Suprapubic skin (tissue), 4 donors: ENCODE measurements at regions not wholly inside any gene's neighbourhood (a gene's known extent, or its start where the extent isn't known, plus 50 kb on each side); places are given as distances from the start of the nearest gene placed in this dataset.

ENCODE experiments used
- DNase-seq, 2 donors: peaks; one replicate each; pipeline ENCODE4 v3.0.0-alpha.2; 2019; ENCODE audit warnings: low spot score in 2 of 2
- H3K27ac ChIP-seq: fragments of 200-600 bp; sonication (generic); one replicate; pipeline ENCODE4 v1.5.1; 2019
- H3K27me3 ChIP-seq: fragments of 200-600 bp; sonication (generic); one replicate; pipeline ENCODE4 v1.5.1; 2019
- H3K36me3 ChIP-seq: fragments of 200-600 bp; sonication (generic); one replicate; pipeline ENCODE4 v1.5.1; 2019
- H3K4me1 ChIP-seq: fragments of 200-600 bp; sonication (generic); one replicate; pipeline ENCODE4 v1.5.1; 2019
- H3K4me3 ChIP-seq: fragments of 200-600 bp; sonication (generic); one replicate; pipeline ENCODE4 v1.5.1; 2019; ENCODE audit warnings: mild to moderate bottlenecking
- H3K9me3 ChIP-seq: fragments of 200-600 bp; sonication (generic); one replicate; pipeline ENCODE4 v1.5.1; 2019
- EP300 ChIP-seq: sonication (generic); formaldehyde crosslinking; IDR thresholded peaks from one replicate; pipeline ENCODE4 v1.6.1; 2017; ENCODE audit warnings: antibody characterized with exemption
- POLR2A ChIP-seq, 2 donors: fragments of 450-650 bp; IDR thresholded peaks; one replicate each; pipeline ENCODE4 v1.6.1; 2017; ENCODE audit warnings: antibody characterized with exemption in 2 of 2, mild to moderate bottlenecking in 2 of 2, moderate library complexity in 2 of 2
- POLR2AphosphoS5 ChIP-seq, 3 donors: sonication (generic); formaldehyde crosslinking; IDR thresholded peaks; one replicate each; pipeline ENCODE4 v1.6.1; 2017; ENCODE audit warnings: antibody characterized with exemption in 3 of 3
- WGBS: methylation state at CpG from one replicate; pipeline ENCODE4 v1.1.5; 2018; 5-methylcytosine and 5-hydroxymethylcytosine counted together
- TF ChIP-seq, protein P1 (sequence below), 2 donors: fragments of 200-600 bp in 1 of 2; fragments of 450-650 bp in 1 of 2; sonication (generic) in 1 of 2; IDR thresholded peaks; one replicate each; pipeline ENCODE4 v1.5.1; 2016 to 2019; ENCODE audit warnings: antibody characterized with exemption in 2 of 2, mild to moderate bottlenecking in 1 of 2, moderate library complexity in 1 of 2

DNA sequence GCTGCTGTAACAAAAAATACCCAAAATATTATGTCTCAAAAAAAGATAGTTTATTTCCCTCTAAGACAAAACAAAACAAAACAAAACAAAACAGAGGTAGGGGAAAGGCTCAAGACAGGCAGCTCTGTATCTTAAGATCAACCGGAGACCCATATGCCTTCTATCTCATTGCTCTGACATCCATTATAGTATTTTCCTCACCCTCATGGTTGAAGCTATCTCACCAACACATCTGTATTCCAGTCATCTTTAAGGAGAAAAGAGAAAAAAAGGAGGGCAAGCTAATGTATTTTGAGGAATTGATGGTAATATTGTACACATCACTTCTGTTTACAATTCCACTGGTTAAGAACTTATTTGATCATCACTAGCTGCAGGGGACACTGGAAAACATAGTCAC, 239.7 kb downstream of the ICOS start:
- WGBS, result 82% methylated on average over 1 of the region's 1 CpG

DNA sequence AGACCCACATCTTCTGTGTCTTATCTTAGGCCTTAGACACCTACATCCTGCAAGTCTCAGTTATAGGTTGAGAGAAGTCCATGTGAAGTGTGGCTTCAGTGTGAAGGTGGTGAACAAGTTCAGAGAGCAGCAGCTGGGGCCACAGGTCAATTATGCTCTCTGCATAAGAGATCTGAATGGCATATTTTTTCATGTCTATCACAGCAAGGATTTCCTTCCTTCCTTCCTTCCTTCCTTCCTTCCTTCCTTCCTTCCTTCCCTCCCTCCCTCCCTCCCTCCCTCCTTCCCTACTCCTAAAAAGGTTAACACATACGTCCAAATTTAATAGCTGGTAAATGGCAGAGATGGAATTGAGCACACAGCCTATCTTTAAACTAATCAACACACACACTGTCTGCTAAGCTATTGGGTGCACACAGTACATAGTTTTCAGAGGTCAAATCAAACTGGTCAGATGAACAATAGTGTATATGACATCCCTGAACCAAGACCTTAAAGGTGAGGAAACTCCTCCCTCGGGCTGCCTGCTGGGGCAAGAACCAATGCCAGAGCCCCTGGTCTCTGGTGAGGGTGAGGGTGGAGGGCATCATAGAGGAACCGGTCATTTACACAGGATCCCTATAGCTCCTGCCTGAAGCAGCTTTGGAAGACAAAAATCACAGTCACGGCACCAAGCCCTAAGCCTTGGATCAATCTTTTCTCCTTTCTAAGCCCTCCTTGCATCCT, 240.9 kb downstream of the ICOS start:
- Histone ChIP-seq H3K27me3 (peaks cover 4% of the 10 kb centered on the region), H3K9me3 (no peaks in the 10 kb centered on the region), H3K4me1 (no peaks in the 10 kb centered on the region), H3K36me3 (no peaks in the 10 kb centered on the region), H3K4me3 (no peak overlapping the region), H3K27ac (no peak overlapping the region)
- DNase-seq, result no peak
- WGBS, result 78% methylated on average over 4 of the region's 4 CpGs
- TF ChIP-seq POLR2A (IDR thresholded peaks at IDR 0.05), result no peak
- TF ChIP-seq, protein P1, sequence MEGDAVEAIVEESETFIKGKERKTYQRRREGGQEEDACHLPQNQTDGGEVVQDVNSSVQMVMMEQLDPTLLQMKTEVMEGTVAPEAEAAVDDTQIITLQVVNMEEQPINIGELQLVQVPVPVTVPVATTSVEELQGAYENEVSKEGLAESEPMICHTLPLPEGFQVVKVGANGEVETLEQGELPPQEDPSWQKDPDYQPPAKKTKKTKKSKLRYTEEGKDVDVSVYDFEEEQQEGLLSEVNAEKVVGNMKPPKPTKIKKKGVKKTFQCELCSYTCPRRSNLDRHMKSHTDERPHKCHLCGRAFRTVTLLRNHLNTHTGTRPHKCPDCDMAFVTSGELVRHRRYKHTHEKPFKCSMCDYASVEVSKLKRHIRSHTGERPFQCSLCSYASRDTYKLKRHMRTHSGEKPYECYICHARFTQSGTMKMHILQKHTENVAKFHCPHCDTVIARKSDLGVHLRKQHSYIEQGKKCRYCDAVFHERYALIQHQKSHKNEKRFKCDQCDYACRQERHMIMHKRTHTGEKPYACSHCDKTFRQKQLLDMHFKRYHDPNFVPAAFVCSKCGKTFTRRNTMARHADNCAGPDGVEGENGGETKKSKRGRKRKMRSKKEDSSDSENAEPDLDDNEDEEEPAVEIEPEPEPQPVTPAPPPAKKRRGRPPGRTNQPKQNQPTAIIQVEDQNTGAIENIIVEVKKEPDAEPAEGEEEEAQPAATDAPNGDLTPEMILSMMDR (IDR thresholded peaks at IDR 0.05), result no peak
- no peak for TF ChIP-seq POLR2AphosphoS5 (IDR thresholded peaks at IDR 0.05)

More for the DNA sequence above, 239.7 kb downstream of the ICOS start:
- TF ChIP-seq EP300, result no peak
- TF ChIP-seq POLR2A (IDR thresholded peaks at IDR 0.05), result no peak
- TF ChIP-seq POLR2AphosphoS5 (IDR thresholded peaks at IDR 0.05), result no peak
- TF ChIP-seq, protein P1 (IDR thresholded peaks at IDR 0.05), result no peak
- Histone ChIP-seq H3K9me3 (no peaks in the 10 kb centered on the region), H3K27ac (no peak overlapping the region), H3K4me1 (no peaks in the 10 kb centered on the region), H3K4me3 (no peak overlapping the region), H3K27me3 (peaks cover 4% of the 10 kb centered on the region), H3K36me3 (no peaks in the 10 kb centered on the region)
- DNase-seq, result no peak

DNA sequence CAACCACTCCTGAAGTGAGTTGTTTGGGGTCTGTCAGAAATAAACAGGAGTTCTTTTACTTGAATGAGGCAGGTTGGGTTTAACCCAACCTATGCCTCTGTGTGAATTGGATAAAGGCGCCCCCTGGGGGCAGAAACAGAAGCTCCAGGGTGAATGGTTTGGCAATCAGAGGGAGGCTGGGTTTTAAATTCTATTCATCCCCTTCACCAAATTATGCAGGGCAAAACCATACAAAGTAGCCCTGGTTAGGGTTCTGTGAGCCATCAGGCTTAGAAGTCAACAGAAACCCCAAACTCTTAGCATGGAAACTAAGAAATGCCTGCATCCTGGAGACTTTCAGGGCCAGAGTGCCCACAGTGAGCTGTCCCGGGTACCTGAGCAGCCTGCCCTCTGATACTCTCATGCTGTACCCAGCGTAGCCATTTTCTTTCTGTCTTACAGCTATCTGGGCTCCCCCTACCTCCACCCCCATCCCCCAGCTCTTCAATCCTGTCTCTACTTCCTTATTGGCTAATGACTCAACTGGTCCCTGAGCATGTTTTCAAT, 241.5 kb downstream of the ICOS start:
- H3K9me3 ChIP-seq, result no peaks in the 10 kb centered on the region
- H3K27me3 ChIP-seq, result peaks cover 4% of the 10 kb centered on the region
- H3K27ac ChIP-seq, result no peak overlapping the region
- DNase-seq, result no peak
- TF ChIP-seq POLR2A (IDR thresholded peaks at IDR 0.05), result no peak
- no peak for TF ChIP-seq EP300
- TF ChIP-seq, protein P1 (IDR thresholded peaks at IDR 0.05), result peak; percentile 44 to 52
- 64% methylated on average over 3 of the region's 3 CpGs for WGBS
- no peak overlapping the region for H3K4me3 ChIP-seq
- no peaks in the 10 kb centered on the region for H3K36me3 ChIP-seq
- H3K4me1 ChIP-seq, result no peaks in the 10 kb centered on the region

DNA sequence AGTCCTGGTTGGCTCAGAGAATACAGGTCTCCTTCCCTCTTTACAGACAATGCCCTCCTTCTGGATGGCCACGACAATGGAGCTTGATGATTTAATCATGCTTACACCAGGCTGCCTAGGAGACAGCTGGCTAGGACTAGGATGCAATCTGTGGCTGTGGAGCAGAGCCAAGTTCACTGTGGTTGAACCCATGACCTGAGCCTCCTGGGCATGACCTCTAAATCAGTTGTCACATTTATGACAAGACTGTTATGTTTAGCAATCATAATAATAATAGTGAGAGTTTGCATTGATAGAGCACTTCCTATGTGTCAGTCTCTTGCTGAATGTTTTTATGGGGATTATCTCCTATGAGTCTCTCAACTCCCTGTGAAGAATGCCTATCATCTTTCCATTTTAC, 244.1 kb downstream of the ICOS start:
- peaks cover 5% of the 10 kb centered on the region for H3K4me1 ChIP-seq
- TF ChIP-seq EP300 (no peak), POLR2A (IDR thresholded peaks at IDR 0.05) (no peak), POLR2AphosphoS5 (IDR thresholded peaks at IDR 0.05) (no peak)
- TF ChIP-seq, protein P1 (IDR thresholded peaks at IDR 0.05), result no peak
- H3K9me3 ChIP-seq, result no peaks in the 10 kb centered on the region
- whole genome bisulfite sequencing, result 33% methylated on average over 1 of the region's 1 CpG
- no peaks in the 10 kb centered on the region for H3K36me3 ChIP-seq
- no peak for DNase-seq
- no peak overlapping the region for H3K4me3 ChIP-seq
- H3K27me3 ChIP-seq, result peaks cover 4% of the 10 kb centered on the region
- no peak overlapping the region for H3K27ac ChIP-seq

DNA sequence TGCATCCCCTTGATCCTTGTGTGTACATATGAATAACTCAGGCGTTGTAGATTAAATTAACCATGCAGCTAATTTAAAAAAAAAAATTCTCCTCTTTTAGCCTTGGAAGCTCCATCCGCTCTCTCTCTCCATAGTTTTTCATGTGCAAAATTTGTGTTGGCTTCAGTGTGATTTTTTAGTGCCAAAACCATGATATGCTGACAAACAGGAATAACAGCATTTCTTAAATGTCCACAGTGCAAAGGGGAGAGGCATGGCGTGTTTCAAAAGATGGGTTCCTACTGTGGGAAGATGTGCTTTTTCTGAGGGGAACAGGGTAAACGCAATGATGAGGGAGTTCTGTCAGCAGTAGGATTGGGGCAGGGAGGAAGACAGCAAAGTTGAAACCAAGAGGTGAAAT, 247.0 kb downstream of the ICOS start:
- no peaks in the 10 kb centered on the region for H3K9me3 ChIP-seq
- H3K27ac ChIP-seq, result no peak overlapping the region
- TF ChIP-seq POLR2AphosphoS5 (IDR thresholded peaks at IDR 0.05) (no peak), EP300 (no peak), POLR2A (IDR thresholded peaks at IDR 0.05) (no peak)
- TF ChIP-seq, protein P1 (IDR thresholded peaks at IDR 0.05), result no peak
- H3K36me3 ChIP-seq, result no peaks in the 10 kb centered on the region
- H3K4me3 ChIP-seq, result no peak overlapping the region
- peaks cover 5% of the 10 kb centered on the region for H3K4me1 ChIP-seq
- WGBS, result 34% methylated on average over 4 of the region's 4 CpGs
- no peak for DNase-seq
- peaks cover 3% of the 10 kb centered on the region for H3K27me3 ChIP-seq
